HG03135 (cell line): ENCODE measurements at regions not wholly inside any gene's neighbourhood (a gene's known extent, or its start where the extent isn't known, plus 50 kb on each side); places are given as distances from the start of the nearest gene placed in this dataset.
A peak's percentile ranks its signal among the peaks of the same experiment; 100 is the strongest.
"Not testable (repeated sequence)": the region's sequence is repeated elsewhere in the genome, so short reads cannot be mapped to it uniquely, and the experiment has no call there.

Experiments used
- ATAC-seq: cut with Tn5 transposase; IDR thresholded peaks from one replicate; pipeline ENCODE4 v1.9.1; 2021; ENCODE audit warnings: mild to moderate bottlenecking, moderate library complexity; ENCODE audit not compliant: unreplicated experiment

DNA sequence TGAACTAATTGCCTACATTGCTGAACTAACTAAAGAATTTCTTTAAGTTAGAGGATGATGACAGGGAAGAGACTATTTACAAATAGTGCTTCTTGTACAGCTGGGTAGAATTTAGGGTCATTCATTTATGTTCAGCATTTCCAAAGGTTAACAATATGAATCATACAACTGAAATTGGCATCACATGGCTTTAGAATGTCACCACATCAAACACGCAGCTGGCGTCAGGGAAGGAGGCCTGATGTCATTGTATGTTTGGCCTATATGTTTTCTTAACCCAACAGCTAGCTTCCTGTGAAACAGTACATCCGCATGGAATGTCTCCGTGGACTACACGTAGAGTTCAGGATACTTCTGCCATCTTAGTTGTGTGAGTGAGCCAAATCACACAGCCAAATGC is 99.0 kb upstream of the TNFSF11 start:
- no peak for ATAC-seq

DNA sequence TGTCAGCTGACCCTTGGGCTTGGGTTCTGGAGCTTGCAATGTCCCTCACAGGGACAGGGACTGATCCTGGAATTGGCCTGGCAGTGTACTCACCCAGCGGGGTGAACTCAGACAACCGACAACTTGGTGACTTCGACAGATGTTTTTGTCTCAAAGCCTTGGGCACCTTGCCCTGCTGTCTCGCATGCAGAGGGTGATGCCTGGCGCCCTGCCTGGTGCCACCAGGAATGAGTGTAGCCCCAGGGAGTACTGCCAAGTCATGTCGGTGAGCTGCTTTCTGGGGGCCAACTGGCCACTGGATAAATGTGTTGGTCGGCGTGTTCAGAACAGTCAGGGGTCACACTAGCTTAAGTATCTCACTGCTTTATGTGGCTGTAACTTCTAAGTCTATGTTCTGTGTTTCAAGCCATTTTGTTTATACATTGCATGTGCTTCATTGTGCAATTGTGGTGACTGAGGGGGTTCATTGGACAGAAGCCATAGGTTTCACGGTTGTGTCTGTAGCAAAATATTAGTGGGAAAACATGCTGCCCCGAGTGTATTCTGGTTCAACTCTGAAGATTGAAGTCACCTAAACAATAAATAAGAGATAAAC is 96.3 kb upstream of the TNFSF11 start:
- ATAC-seq: no peak

GRCh38 chr13:42478531-42479156 is 95.3 kb upstream of the TNFSF11 start:
- ATAC-seq: no peak

GRCh38 chr13:42484386-42484785 is 89.6 kb upstream of the TNFSF11 start:
- no peak for ATAC-seq

DNA sequence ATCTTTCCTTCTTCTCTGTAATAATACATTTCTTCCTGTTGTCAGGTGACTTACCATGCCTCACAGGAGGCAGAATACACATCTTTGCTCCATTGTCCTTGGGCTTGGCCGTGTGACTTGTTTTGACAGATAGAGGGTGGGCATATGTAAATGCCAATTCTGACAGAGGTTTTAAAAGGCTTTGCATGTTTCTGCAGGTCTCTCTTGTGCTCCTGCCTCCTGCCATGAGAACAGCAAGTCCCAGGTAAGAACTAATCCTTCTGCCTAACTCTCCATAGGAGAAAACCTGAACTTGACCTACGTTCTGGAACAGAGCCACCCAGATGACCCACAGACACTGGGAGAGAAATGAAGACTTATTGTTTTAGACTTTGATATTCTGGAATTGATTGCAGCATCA is 88.7 kb upstream of the TNFSF11 start:
- no peak for ATAC-seq

GRCh38 chr13:42486711-42487198 is 87.2 kb upstream of the TNFSF11 start:
- no peak for ATAC-seq

GRCh38 chr13:42487221-42487620 is 86.7 kb upstream of the TNFSF11 start:
- ATAC-seq: no peak

DNA sequence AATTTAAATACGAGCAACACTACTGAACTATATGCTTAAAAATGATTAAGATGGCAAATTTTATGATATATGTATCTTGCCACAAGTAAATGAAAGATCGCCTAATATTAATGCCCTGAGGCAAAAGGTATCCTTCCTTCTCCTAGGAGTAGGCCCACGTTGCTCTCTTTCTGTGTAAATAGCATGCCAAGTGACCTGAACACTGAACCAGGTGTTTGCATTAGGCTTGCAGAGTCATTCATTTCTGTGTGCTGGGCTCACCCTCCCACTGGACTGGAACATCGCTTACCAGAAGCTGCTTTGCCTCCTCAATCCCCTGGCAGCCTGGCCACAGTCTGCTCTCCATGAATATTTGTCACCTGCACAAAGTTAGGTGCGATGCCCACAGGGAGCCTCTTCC is 83.3 kb upstream of the TNFSF11 start:
- ATAC-seq: no peak

DNA sequence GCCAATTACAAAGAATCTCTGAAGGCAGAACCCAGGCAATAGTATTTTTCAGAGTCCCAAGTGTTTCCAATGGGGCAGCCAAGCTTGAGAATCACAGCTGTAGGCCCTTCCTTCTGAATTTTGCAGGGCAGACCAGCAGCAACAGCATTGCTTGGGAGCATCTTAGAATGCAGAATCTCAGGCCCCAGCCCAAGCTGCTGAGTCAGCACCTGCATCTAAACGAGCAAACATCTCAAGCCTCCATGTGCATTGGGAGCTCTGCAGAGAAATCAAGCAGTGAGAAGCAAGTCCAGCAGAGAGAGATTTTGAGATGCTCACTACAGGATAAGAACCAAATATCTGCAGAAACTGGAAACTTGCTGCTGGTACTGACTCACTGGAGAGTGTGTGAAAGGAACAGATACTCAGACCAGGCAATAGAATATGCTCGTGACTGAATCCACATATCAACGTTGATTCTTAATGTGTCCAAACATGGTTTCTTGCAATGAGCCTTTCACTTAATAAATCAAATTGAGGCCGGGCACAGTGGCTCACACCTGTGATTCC is 81.5 kb upstream of the TNFSF11 start:
- no peak for ATAC-seq

GRCh38 chr13:42494157-42494556 is 79.8 kb upstream of the TNFSF11 start:
- ATAC-seq: no peak

GRCh38 chr13:42495255-42495654 is 78.7 kb upstream of the TNFSF11 start:
- no peak for ATAC-seq

DNA sequence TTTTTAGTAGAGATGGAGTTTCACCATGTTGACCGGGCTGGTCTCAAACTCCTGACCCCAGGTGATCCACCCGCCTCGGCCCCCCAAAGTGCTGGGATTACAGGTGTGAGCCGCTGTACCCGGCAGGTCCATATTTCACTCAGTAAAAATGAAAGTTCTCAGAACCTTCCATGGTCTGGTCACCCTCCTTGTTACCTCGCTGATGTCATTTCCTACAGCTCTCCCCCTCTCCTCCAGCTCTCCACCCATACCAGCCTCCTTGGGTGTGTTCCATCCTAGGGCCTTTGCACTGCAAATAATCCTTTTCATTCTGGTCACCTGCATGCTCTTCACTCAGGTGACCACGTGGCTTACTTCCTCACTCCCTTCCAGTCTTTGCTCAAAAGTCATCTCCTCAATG is 78.2 kb upstream of the TNFSF11 start:
- no peak for ATAC-seq

DNA sequence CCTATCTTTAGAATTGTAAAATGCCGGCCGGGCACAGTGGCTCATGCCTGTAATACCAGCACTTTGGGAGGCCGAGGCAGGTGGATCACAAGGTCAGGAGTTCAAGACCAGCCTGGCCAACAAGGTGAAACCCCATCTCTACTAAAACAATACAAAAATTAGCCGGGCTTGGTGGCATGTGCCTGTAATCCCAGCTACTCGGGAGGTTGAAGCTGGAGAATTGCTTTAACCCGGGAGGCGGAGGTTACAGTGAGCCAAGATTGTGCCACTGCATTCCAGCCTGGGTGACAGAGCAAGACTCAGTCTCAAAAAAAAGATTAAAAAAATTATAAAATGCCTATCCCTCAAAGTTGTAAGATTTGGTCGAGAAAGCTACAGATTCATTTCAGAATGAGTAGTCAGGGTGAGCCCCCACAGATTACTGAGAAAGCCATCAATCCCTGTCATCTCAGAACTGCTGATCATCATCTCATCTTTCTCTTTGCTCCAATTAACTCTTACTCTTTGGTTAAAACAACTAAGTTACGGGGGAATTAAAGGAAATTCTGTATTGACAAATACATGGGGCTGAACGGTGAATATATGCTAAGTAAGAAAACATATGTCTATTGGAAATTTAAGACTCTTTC is 76.9 kb upstream of the TNFSF11 start:
- not testable (repeated sequence) for ATAC-seq

DNA sequence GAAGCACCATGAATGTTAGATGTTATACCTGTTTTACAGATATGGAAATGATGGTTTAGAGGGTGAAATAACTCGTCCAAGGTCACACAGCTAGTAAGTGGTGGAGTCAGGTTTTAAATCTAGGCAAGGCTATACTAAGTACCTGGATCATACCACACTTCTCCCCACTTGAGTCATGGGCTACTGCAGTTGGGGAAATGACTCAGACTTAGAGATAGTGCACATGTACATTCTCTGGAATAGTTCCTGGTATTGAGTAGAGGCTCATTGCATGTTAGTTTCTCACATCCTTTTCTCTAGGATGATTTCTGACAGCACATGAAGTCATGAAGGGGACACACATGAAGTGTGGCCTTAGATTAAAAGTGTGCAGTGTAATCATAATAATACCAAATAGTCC is 76.2 kb upstream of the TNFSF11 start:
- peak; percentile 80 for ATAC-seq

DNA sequence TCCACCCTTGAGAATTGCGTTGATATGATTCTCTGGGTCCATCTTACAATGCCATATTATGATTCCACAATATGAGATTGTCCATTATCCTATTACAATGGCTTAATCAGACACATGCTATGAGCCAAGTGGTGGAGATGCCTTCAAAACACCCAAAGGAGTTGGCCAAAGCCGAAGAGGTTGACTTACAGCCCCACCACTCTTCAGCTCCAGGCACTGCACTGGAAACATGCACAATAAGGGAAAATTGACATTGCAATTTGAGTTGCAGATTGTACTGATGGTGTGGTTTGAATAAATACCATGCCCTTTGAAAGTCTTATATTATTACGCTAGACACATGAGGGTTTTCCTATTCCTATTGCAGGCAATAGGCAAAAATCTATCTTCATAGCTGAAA is 75.4 kb upstream of the TNFSF11 start:
- no peak for ATAC-seq
